ENCODE measurements at regions not wholly inside any gene's neighbourhood (a gene's known extent, or its start where the extent isn't known, plus 50 kb on each side); places are given as distances from the start of the nearest gene placed in this dataset.

DNA sequence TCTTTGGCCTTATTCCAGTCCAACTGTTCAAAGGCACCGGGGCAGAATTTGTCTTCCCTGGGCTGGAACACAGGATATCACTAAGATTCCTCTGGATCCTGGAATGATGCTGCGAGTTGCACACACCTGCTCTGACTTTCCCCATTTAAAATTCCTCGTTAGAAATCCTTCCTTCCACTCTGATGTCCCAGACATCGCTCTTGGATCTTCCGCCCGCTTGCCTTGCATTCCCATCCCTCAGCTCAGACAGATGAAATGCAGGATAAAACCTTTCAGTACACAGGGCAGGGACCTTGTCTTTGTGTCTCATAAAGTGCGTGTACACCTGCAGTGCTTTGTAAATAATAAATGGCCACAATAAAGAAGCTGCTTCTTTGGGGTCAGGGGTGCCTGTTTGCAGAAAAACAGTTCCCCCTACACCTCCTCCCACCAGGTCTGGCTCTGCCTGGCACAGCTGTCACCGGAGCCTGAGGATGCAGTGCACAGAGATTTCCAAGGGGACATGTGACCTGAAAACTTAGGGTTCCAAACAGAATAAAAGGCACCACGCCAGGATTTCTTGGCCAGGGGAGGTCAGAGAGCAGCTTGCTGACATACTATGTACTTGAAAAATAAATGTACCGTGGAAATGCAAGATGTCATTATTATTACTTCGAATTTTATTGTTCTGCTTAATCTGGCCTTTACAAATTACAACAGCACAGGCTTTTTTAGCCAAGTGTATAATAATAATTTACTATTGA lies 62.9 kb upstream of the SYT6 start:
- no TSS peak for BruUV-seq (replicated peaks)
- no peaks in the 10 kb centered on the region for H3K79me2 ChIP-seq (ENCODE audit: low read depth)
- TF ChIP-seq EZH2 (IDR thresholded peaks at IDR 0.05; ENCODE audit: low read depth): no peak
- TF ChIP-seq, protein P1, sequence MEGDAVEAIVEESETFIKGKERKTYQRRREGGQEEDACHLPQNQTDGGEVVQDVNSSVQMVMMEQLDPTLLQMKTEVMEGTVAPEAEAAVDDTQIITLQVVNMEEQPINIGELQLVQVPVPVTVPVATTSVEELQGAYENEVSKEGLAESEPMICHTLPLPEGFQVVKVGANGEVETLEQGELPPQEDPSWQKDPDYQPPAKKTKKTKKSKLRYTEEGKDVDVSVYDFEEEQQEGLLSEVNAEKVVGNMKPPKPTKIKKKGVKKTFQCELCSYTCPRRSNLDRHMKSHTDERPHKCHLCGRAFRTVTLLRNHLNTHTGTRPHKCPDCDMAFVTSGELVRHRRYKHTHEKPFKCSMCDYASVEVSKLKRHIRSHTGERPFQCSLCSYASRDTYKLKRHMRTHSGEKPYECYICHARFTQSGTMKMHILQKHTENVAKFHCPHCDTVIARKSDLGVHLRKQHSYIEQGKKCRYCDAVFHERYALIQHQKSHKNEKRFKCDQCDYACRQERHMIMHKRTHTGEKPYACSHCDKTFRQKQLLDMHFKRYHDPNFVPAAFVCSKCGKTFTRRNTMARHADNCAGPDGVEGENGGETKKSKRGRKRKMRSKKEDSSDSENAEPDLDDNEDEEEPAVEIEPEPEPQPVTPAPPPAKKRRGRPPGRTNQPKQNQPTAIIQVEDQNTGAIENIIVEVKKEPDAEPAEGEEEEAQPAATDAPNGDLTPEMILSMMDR (conservative IDR thresholded peaks at IDR 0.05): no peak
- DNase-seq: no peak
- H3K36me3 ChIP-seq (ENCODE audit: low read depth): no peaks in the 10 kb centered on the region
- intact Hi-C loops (cut with micrococcal nuclease; ENCODE audit: unreplicated experiment): no loop called here
- H3K4me3 ChIP-seq: no peak overlapping the region
- H3K27ac ChIP-seq: no peak overlapping the region
- POLR2A ChIA-PET (ENCODE audit: unreplicated experiment): no interaction called here
- CTCF ChIA-PET: no interaction called here
- no peak overlapping the region for H3K4me2 ChIP-seq
- no peaks in the 10 kb centered on the region for H3F3A ChIP-seq (ENCODE audit: insufficient read depth, low read depth)
- H3K9me3 ChIP-seq (ENCODE audit: insufficient read depth, low read depth): no peaks in the 10 kb centered on the region
- H3K4me1 ChIP-seq (replicated peaks; ENCODE audit: insufficient read depth): no peaks in the 10 kb centered on the region
- H4K20me1 ChIP-seq (ENCODE audit: insufficient read depth): no peaks in the 10 kb centered on the region
- no peaks in the 10 kb centered on the region for H3K9me2 ChIP-seq (ENCODE audit: insufficient read depth)
- no peaks in the 10 kb centered on the region for H3K27me3 ChIP-seq (ENCODE audit: insufficient read depth, low read depth)
- no peak overlapping the region for H2AFZ ChIP-seq

DNA sequence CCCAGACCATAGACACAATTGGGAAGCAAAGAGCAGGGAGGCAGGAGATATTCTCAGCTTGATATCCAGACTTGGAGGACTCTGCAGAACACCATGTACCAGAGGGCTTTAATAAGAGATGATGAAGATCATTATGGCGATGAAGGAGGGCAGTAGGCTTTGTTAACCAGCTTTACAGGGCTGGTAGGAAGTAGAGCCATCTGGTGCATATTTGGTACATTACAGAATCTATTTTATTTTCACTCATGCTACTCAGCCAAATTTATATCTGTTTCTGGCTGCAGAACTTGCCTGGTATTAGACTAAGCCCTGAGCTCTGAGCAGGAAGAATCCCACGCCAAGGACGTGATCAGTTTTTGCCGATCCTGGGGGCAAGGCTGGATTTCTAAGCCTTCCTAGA lies 61.8 kb upstream of the SYT6 start:
- H3K79me2 ChIP-seq (ENCODE audit: low read depth): no peaks in the 10 kb centered on the region
- BruUV-seq (replicated peaks): no TSS peak
- no peaks in the 10 kb centered on the region for H3K9me3 ChIP-seq (ENCODE audit: insufficient read depth, low read depth)
- no peak overlapping the region for H3K4me3 ChIP-seq
- TF ChIP-seq, protein P1 (conservative IDR thresholded peaks at IDR 0.05): peak; percentile 29; the same call in 1 of the 2 replicates
- TF ChIP-seq EZH2 (IDR thresholded peaks at IDR 0.05; ENCODE audit: low read depth): no peak
- POLR2A ChIA-PET (ENCODE audit: unreplicated experiment): no interaction called here
- intact Hi-C loops (cut with micrococcal nuclease; ENCODE audit: unreplicated experiment): no loop called here
- no peaks in the 10 kb centered on the region for H4K20me1 ChIP-seq (ENCODE audit: insufficient read depth)
- H2AFZ ChIP-seq: no peak overlapping the region
- DNase-seq: no peak
- H3K27ac ChIP-seq: no peak overlapping the region
- CTCF ChIA-PET: interaction anchor here (0.6 kb wide), 1 partner anchor 67 kb away, joined by 5 read pairs; no protein-coding TSS in a partner anchor
- no peaks in the 10 kb centered on the region for H3K4me1 ChIP-seq (replicated peaks; ENCODE audit: insufficient read depth)
- H3F3A ChIP-seq (ENCODE audit: insufficient read depth, low read depth): no peaks in the 10 kb centered on the region
- H3K36me3 ChIP-seq (ENCODE audit: low read depth): no peaks in the 10 kb centered on the region
- H3K4me2 ChIP-seq: no peak overlapping the region
- H3K27me3 ChIP-seq (ENCODE audit: insufficient read depth, low read depth): no peaks in the 10 kb centered on the region
- H3K9me2 ChIP-seq (ENCODE audit: insufficient read depth): no peaks in the 10 kb centered on the region

GRCh38 chr1:114214016-114214415 lies 60.3 kb upstream of the SYT6 start:
- Histone ChIP-seq H3K27ac (no peak overlapping the region), H3F3A (ENCODE audit: insufficient read depth, low read depth) (no peaks in the 10 kb centered on the region), H3K79me2 (ENCODE audit: low read depth) (no peaks in the 10 kb centered on the region), H3K4me3 (no peak overlapping the region), H3K4me2 (no peak overlapping the region), H3K36me3 (ENCODE audit: low read depth) (no peaks in the 10 kb centered on the region), H3K9me2 (ENCODE audit: insufficient read depth) (no peaks in the 10 kb centered on the region), H3K9me3 (ENCODE audit: insufficient read depth, low read depth) (no peaks in the 10 kb centered on the region), H2AFZ (no peak overlapping the region), H4K20me1 (ENCODE audit: insufficient read depth) (no peaks in the 10 kb centered on the region), H3K4me1 (replicated peaks; ENCODE audit: insufficient read depth) (no peaks in the 10 kb centered on the region), H3K27me3 (ENCODE audit: insufficient read depth, low read depth) (no peaks in the 10 kb centered on the region)
- TF ChIP-seq, protein P1 (conservative IDR thresholded peaks at IDR 0.05): no peak
- TF ChIP-seq EZH2 (IDR thresholded peaks at IDR 0.05; ENCODE audit: low read depth): no peak
- ChIA-PET CTCF (no interaction called here), POLR2A (ENCODE audit: unreplicated experiment) (no interaction called here)
- BruUV-seq (replicated peaks): no TSS peak
- DNase-seq: no peak
- intact Hi-C loops (cut with micrococcal nuclease; ENCODE audit: unreplicated experiment): no loop called here

Measured in PC-9 (cell line).